Adrenal gland (tissue), 9 donors: ENCODE measurements at regions not wholly inside any gene's neighbourhood (a gene's known extent, or its start where the extent isn't known, plus 50 kb on each side); places are given as distances from the start of the nearest gene placed in this dataset.
"Not testable (repeated sequence)": the region's sequence is repeated elsewhere in the genome, so short reads cannot be mapped to it uniquely, and the experiment has no call there.

Source experiments
- DNase-seq, 7 donors: peaks; one replicate each; pipeline ENCODE4 v3.0.0-alpha.2; 2019 to 2020
- H3K27ac ChIP-seq, 5 donors: fragments of 200-600 bp; sonication (generic) in 4 of 5; 1 replicate in 3 of 5; 2 replicates in 2 of 5; pipeline versions ENCODE4 v1.5.1 to v1.8.0; 2016 to 2020; ENCODE audit warnings: mild to moderate bottlenecking in 1 of 5
- H3K27me3 ChIP-seq: fragments of 200-600 bp; 2 replicates; pipeline ENCODE4 v1.8.0; 2021
- H3K36me3 ChIP-seq, 2 donors: fragments of 200-600 bp; replicated peaks in 1 of 2; 1 replicate in 1 of 2; 2 replicates in 1 of 2; pipeline versions ENCODE4 v1.5.1 to v1.8.0; 2018 to 2022
- H3K4me1 ChIP-seq, 2 donors: fragments of 200-600 bp; replicated peaks in 1 of 2; 1 replicate in 1 of 2; 2 replicates in 1 of 2; pipeline versions ENCODE4 v1.5.1 to v1.8.0; 2018 to 2021
- H3K4me3 ChIP-seq, 4 donors: fragments of 200-600 bp; sonication (generic) in 3 of 4; one replicate each; pipeline ENCODE4 v1.5.1; 2016 to 2018
- H3K9me3 ChIP-seq, 3 donors: fragments of 200-600 bp; sonication (generic) in 1 of 3; replicated peaks in 1 of 3; 1 replicate in 2 of 3; 2 replicates in 1 of 3; pipeline versions ENCODE4 v1.5.1 to v1.8.0; 2016 to 2021
- POLR2A ChIP-seq, 2 donors: fragments of 450-650 bp; IDR thresholded peaks; one replicate each; pipeline ENCODE4 v1.6.1; 2017; ENCODE audit warnings: antibody characterized with exemption in 2 of 2, mild to moderate bottlenecking in 2 of 2, moderate library complexity in 1 of 2
- WGBS, 4 donors: extraction: QIAGEN DNeasy Blood & Tissue Kit in 2 of 4; methylation state at CpG; one replicate each; pipeline versions ENCODE4 v1.1.5 to v1.1.7; 2013 to 2017; 5-methylcytosine and 5-hydroxymethylcytosine counted together
- intact Hi-C, 2 donors: fragments of 100-400 bp; cut with DNase I; formaldehyde crosslinking; loops; one replicate each; pipeline versions ENCODE4 v1.14.1 to v1.15.0; 2022 to 2023
- TF ChIP-seq, protein P1 (sequence below), 6 experiments: fragments of 450-650 bp in 4 of 6; fragments of 200-600 bp in 2 of 6; sonication (generic) in 1 of 6; IDR thresholded peaks; 1 replicate in 5 of 6; 2 replicates in 1 of 6; pipeline versions ENCODE4 v1.5.1 to v1.8.0; 2016 to 2021; ENCODE audit warnings: antibody characterized with exemption in 6 of 6, mild to moderate bottlenecking in 2 of 6, moderate library complexity in 1 of 6
- donor health status: healthy with polysubstance abuse.
- donor health status: Bipolar disorder and iron deficiency.
- donor health status: DM: yes; HTN: yes; CAD: no.
- donor health status: DM: no; HTN: no; CAD: no.
- donor health status: DM: no; HTN: no; CAD: no.

DNA sequence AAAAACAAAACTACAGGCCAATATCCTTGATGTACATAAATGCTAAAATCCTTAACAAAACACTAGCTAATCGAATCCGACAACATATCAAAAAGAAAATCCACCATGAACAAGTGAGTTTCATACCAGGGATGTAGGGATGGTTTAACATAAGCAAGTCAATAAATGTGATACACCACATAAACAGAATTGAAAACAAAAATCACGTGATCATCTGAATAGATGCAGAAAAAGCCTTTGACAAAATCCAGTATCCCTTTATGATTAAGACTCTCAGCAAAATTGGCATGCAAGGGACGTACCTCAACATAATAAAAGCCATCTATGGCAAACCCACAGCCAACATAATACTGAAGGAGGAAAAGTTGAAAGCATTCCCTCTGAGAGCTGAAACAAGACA is 466.1 kb downstream of the BRINP3 start:
- H3K9me3 ChIP-seq, result no peaks in the 10 kb centered on the region
- 76 to 85% (median 79%) methylated on average over 4 of the region's 4 CpGs for WGBS, 4 donors
- TF ChIP-seq, protein P1, sequence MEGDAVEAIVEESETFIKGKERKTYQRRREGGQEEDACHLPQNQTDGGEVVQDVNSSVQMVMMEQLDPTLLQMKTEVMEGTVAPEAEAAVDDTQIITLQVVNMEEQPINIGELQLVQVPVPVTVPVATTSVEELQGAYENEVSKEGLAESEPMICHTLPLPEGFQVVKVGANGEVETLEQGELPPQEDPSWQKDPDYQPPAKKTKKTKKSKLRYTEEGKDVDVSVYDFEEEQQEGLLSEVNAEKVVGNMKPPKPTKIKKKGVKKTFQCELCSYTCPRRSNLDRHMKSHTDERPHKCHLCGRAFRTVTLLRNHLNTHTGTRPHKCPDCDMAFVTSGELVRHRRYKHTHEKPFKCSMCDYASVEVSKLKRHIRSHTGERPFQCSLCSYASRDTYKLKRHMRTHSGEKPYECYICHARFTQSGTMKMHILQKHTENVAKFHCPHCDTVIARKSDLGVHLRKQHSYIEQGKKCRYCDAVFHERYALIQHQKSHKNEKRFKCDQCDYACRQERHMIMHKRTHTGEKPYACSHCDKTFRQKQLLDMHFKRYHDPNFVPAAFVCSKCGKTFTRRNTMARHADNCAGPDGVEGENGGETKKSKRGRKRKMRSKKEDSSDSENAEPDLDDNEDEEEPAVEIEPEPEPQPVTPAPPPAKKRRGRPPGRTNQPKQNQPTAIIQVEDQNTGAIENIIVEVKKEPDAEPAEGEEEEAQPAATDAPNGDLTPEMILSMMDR (IDR thresholded peaks at IDR 0.05), result no peak
- TF ChIP-seq POLR2A (IDR thresholded peaks at IDR 0.05), result no peak
- no peak overlapping the region for H3K4me3 ChIP-seq
- H3K36me3 ChIP-seq, result no peaks in the 10 kb centered on the region
- H3K27me3 ChIP-seq, result no peaks in the 10 kb centered on the region
- DNase-seq, result no peak
- H3K4me1 ChIP-seq, result no peaks in the 10 kb centered on the region
- H3K27ac ChIP-seq, result no peak overlapping the region
- intact Hi-C loops, result no loop called here

DNA sequence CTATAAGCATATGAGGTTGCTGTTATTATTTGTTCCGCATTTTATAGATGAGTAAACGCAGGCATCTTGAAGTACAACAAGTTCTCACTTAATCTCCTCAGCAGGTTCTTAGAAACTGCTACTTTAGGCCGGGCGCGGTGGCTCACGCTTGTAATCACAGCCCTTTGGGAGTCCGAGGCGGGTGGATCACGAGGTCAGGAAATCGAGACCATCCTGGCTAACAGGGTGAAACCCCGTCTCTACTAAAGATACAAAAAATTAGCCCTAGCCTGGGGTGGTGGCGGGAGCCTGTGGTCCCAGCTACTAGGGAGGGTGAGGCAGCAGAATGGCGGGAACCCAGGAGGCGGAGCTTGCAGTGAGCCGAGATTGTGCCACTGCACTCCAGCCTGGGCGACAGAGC is 458.5 kb downstream of the BRINP3 start:
- 88 to 94% (median 91%) methylated on average over 16 of the region's 16 CpGs for WGBS, 4 donors
- H3K36me3 ChIP-seq, DNase-seq, H3K9me3 ChIP-seq, H3K4me1 ChIP-seq, H3K4me3 ChIP-seq, H3K27me3 ChIP-seq, intact Hi-C loops, H3K27ac ChIP-seq: not testable (repeated sequence)

DNA sequence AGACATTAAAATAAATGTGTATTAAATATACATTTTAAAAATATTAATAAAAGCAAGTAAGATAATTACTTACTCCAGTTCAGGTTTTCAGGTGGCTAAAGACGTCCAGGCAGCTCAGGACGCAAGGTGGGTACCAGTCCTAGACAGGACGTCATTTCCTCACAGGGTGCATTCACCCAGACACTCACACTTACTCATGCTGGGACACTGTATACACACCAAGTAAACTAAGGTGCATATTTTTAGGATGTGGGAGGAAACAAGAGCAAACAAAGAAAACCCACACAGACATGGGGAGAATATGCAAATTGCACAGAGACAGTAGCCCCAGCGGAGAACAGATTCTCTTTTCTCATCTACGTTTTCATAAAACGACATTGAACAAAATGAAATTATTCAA is 457.9 kb downstream of the BRINP3 start:
- DNase-seq, result no peak
- Histone ChIP-seq H3K4me3 (no peak overlapping the region), H3K9me3 (no peaks in the 10 kb centered on the region), H3K27ac (no peak overlapping the region), H3K36me3 (no peaks in the 10 kb centered on the region), H3K4me1 (no peaks in the 10 kb centered on the region), H3K27me3 (no peaks in the 10 kb centered on the region)
- no peak for TF ChIP-seq POLR2A (IDR thresholded peaks at IDR 0.05)
- TF ChIP-seq, protein P1 (IDR thresholded peaks at IDR 0.05), result no peak
- intact Hi-C loops, result no loop called here
- WGBS, 4 donors, result 76 to 81% (median 77%) methylated on average over 6 of the region's 6 CpGs

DNA sequence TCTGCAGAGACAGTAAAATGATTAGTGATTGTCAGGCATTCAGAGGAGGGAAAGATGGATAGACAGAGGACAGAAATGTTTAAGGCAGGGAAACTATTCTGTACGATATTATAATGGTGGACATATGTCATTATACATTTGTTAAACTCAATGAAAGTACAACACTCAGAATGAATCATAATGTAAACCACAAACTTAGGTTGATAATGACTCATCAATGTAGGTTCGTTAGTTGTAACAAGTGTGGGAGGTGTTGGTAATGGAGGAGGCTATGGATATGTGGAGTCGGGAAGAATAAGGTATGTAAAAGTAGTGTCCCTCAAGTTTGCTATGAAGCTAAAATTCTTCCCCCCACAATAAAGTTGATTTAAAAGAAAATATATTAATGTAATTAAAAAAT is 455.0 kb downstream of the BRINP3 start:
- no peaks in the 10 kb centered on the region for H3K36me3 ChIP-seq
- no peak for DNase-seq
- H3K27ac ChIP-seq, result no peak overlapping the region
- 69 to 82% (median 74%) methylated on average over 3 of the region's 3 CpGs for WGBS, 4 donors
- H3K27me3 ChIP-seq, result no peaks in the 10 kb centered on the region
- intact Hi-C loops, result no loop called here
- no peak for TF ChIP-seq POLR2A (IDR thresholded peaks at IDR 0.05)
- TF ChIP-seq, protein P1 (IDR thresholded peaks at IDR 0.05), result no peak
- no peaks in the 10 kb centered on the region for H3K9me3 ChIP-seq
- H3K4me1 ChIP-seq, result no peaks in the 10 kb centered on the region
- no peak overlapping the region for H3K4me3 ChIP-seq

DNA sequence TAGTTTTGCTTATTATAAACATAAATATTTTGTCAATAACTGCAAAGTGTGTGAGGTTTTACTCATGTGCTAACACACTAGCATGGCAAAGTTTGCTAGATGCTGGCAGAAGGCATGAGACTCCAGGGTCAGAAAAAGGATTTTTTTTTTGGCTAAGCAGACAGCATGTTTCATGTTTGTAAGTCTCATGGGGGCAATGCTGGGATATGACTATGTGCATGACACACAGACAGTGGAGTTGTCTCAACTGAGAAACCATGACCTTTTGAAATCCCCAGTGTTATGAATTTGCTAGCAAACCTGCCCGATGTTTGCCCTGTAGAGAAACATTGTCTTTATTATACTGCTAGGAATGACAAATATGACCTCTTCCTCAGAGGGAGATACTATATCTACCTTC is 448.2 kb downstream of the BRINP3 start:
- Histone ChIP-seq H3K4me1 (no peaks in the 10 kb centered on the region), H3K27ac (no peak overlapping the region), H3K9me3 (no peaks in the 10 kb centered on the region), H3K36me3 (no peaks in the 10 kb centered on the region), H3K4me3 (no peak overlapping the region), H3K27me3 (no peaks in the 10 kb centered on the region)
- intact Hi-C loops, result no loop called here
- TF ChIP-seq, protein P1 (IDR thresholded peaks at IDR 0.05), result no peak
- no peak for TF ChIP-seq POLR2A (IDR thresholded peaks at IDR 0.05)
- WGBS, 4 donors, result 45 to 73% (median 57%) methylated on average over 1 of the region's 1 CpG
- no peak for DNase-seq
